K562 (cell line): ENCODE measurements at regions not wholly inside any gene's neighbourhood (a gene's known extent, or its start where the extent isn't known, plus 50 kb on each side); places are given as distances from the start of the nearest gene placed in this dataset.

ENCODE experiments used
- ATAC-seq: fragments of 200-7000 bp; cut with Tn5 transposase; 3 replicates; pipeline ENCODE4 v1.9.1; 2020; ENCODE audit warnings: moderate library complexity
- BruUV-seq: library from RNA; stranded (reverse); fragments of 400-500 nt; replicated peaks from 2 replicates; lab custom pipeline; 2021; lab: Mats Ljungman, UMichigan
- CTCF ChIA-PET: fragments of 300-600 bp; formaldehyde crosslinking; extraction: SDS; loops from one replicate; lab custom pipeline; 2021; ENCODE audit warnings: low intra/inter-chr PET ratio; lab: Yijun Ruan, JAX
- POLR2A ChIA-PET: fragments of 300-600, 350-650 bp; sonication (Branson Sonifier 250); formaldehyde crosslinking; extraction: SDS; loops from one replicate; lab custom pipeline; 2021; ENCODE audit warnings: antibody characterized with exemption, inconsistent platforms; lab: Yijun Ruan, JAX
- DNase-seq, 4 experiments: peaks; one replicate each; pipeline versions ENCODE4 v3.0.0 to v3.0.0-alpha.2; 2011 to 2018; ENCODE audit warnings: low spot score in 3 of 4, mixed read lengths in 3 of 4; ENCODE audit errors: extremely low read depth in 1 of 4
- FAIRE-seq: peaks from 2 replicates; lab custom pipeline; 2011; peaks lifted over from hg19 to GRCh38; lab: Jason Lieb, UNC
- H2AFZ ChIP-seq: 2 replicates; pipeline ENCODE4 v1.6.0; 2011; ENCODE audit warnings: low read depth, low read length, control low read depth, inconsistent platforms
- H3K27ac ChIP-seq: fragments of 200-600 bp; 3 replicates; pipeline ENCODE4 v1.8.0; 2011; ENCODE audit warnings: low read depth, mild to moderate bottlenecking, control low read depth, inconsistent platforms, low read length, moderate library complexity, mixed read lengths; ENCODE audit errors: extremely low read depth
- H3K27me3 ChIP-seq, 2 experiments: fragments of 300-600 bp in 1 of 2; 2 replicates in 1 of 2; 3 replicates in 1 of 2; pipeline versions ENCODE4 v1.6.0 to v1.8.0; 2011; ENCODE audit warnings: inconsistent platforms in 2 of 2, low read length in 2 of 2, mild to moderate bottlenecking in 1 of 2, mixed read lengths in 1 of 2, moderate library complexity in 1 of 2; ENCODE audit not compliant: control insufficient read depth in 2 of 2, insufficient read depth in 2 of 2
- H3K36me3 ChIP-seq: fragments of 300-600 bp; 3 replicates; pipeline ENCODE4 v1.8.0; 2011; ENCODE audit warnings: mild to moderate bottlenecking, low read length, inconsistent platforms; ENCODE audit not compliant: control insufficient read depth, insufficient read depth
- H3K4me1 ChIP-seq, 2 experiments: fragments of 200-600 bp in 1 of 2; replicated peaks in 1 of 2; 2 replicates in 1 of 2; 3 replicates in 1 of 2; pipeline versions ENCODE4 v1.5.1 to v1.8.0; 2011; ENCODE audit warnings: inconsistent platforms in 2 of 2, low read length in 2 of 2, mild to moderate bottlenecking in 1 of 2, mixed read lengths in 1 of 2, moderate library complexity in 1 of 2; ENCODE audit not compliant: control insufficient read depth in 2 of 2, insufficient read depth in 2 of 2
- H3K4me2 ChIP-seq: 2 replicates; pipeline ENCODE4 v1.6.1; 2011; ENCODE audit warnings: low read length, control low read depth, inconsistent platforms, mixed read lengths; ENCODE audit not compliant: insufficient read depth
- H3K4me3 ChIP-seq: fragments of 200-600 bp; sonication (generic), shearing (Covaris generic); 2 replicates; pipeline ENCODE4 v1.5.1; 2016; ENCODE audit warnings: control low read depth, inconsistent platforms
- H3K79me2 ChIP-seq: fragments of 200-600 bp; 3 replicates; pipeline ENCODE4 v1.8.0; 2011; ENCODE audit warnings: low read length, inconsistent platforms; ENCODE audit not compliant: control insufficient read depth, insufficient read depth
- H3K9ac ChIP-seq, 2 experiments: 2 replicates each; pipeline versions ENCODE4 v1.6.0 to v1.6.1; 2011; ENCODE audit warnings: low read depth in 2 of 2, low read length in 2 of 2, control low read depth in 1 of 2, inconsistent platforms in 1 of 2, mild to moderate bottlenecking in 1 of 2, mixed read lengths in 1 of 2; ENCODE audit not compliant: insufficient read depth in 1 of 2
- H3K9me1 ChIP-seq: one replicate; pipeline ENCODE4 v1.6.0; 2011; ENCODE audit warnings: inconsistent platforms, mild to moderate bottlenecking, low read length, moderate library complexity; ENCODE audit not compliant: control insufficient read depth, insufficient read depth
- H3K9me3 ChIP-seq: replicated peaks from 2 replicates; pipeline ENCODE4 v1.5.1; 2011; ENCODE audit warnings: low read depth, low read length, inconsistent platforms; ENCODE audit not compliant: control insufficient read depth, insufficient read depth
- H4K20me1 ChIP-seq: replicated peaks from 2 replicates; pipeline ENCODE4 v1.6.1; 2011; ENCODE audit warnings: low read length, inconsistent platforms, mixed read lengths; ENCODE audit not compliant: control insufficient read depth, insufficient read depth
- CCAR2 ChIP-seq: fragments of 200-400 bp; formaldehyde crosslinking; IDR thresholded peaks from 2 replicates; pipeline ENCODE4 v1.6.1; 2017; ENCODE audit warnings: mild to moderate bottlenecking, low read depth, low read length
- CCNT2 ChIP-seq: IDR thresholded peaks from 2 replicates; pipeline ENCODE4 v1.6.1; 2011; ENCODE audit warnings: borderline replicate concordance, low read depth, mild to moderate bottlenecking, moderate library complexity, mixed read lengths, low read length; ENCODE audit not compliant: insufficient read length; ENCODE audit errors: extremely low read depth
- CHD4 ChIP-seq: fragments of 200-600 bp; sonication (generic); IDR thresholded peaks from 3 replicates; pipeline ENCODE4 v1.6.1; 2012; ENCODE audit warnings: low read depth, mild to moderate bottlenecking, mixed read lengths, low read length, inconsistent platforms; ENCODE audit not compliant: insufficient read depth, insufficient replicate concordance, poor library complexity, severe bottlenecking
- EWSR1 ChIP-seq: fragments of 450-650 bp; IDR thresholded peaks from 2 replicates; pipeline ENCODE4 v1.6.1; 2018; ENCODE audit warnings: borderline replicate concordance, mild to moderate bottlenecking, low read depth, moderate library complexity; ENCODE audit not compliant: partially characterized antibody
- GTF2A2 ChIP-seq: IDR thresholded peaks from 2 replicates; pipeline ENCODE4 v1.6.1; 2016; ENCODE audit warnings: mild to moderate bottlenecking, missing genetic modification characterization, missing compliant biosample characterization
- HDAC6 ChIP-seq: IDR thresholded peaks from 2 replicates; pipeline ENCODE4 v1.6.1; 2012; ENCODE audit warnings: low read depth, mild to moderate bottlenecking, control low read depth, inconsistent platforms, low read length, moderate library complexity
- HLTF ChIP-seq: fragments of 450-650 bp; IDR thresholded peaks from 2 replicates; pipeline ENCODE4 v1.6.1; 2016
- NFIX ChIP-seq: fragments of 250-450 bp; sonication (Bioruptor Pico); IDR thresholded peaks from 2 replicates; pipeline ENCODE4 v1.4.0; 2020; ENCODE audit warnings: low read depth, mild to moderate bottlenecking, moderate library complexity
- NUFIP1 ChIP-seq: fragments of 450-650 bp; IDR thresholded peaks from 2 replicates; pipeline ENCODE4 v1.6.1; 2018; ENCODE audit not compliant: partially characterized antibody
- PTBP1 ChIP-seq: fragments of 200-400 bp; formaldehyde crosslinking; IDR thresholded peaks from 2 replicates; pipeline ENCODE4 v1.6.1; 2017; ENCODE audit warnings: low read depth, low read length
- RBM39 ChIP-seq: fragments of 200-400 bp; formaldehyde crosslinking; optimal IDR thresholded peaks from 2 replicates; pipeline ENCODE3; 2018; ENCODE audit warnings: low read depth, low read length
- SIN3B ChIP-seq: fragments of 450-650 bp; IDR thresholded peaks from 2 replicates; pipeline ENCODE4 v1.6.1; 2017; ENCODE audit warnings: low read depth, mild to moderate bottlenecking, moderate library complexity
- SRSF9 ChIP-seq: fragments of 200-400 bp; formaldehyde crosslinking; IDR thresholded peaks from 2 replicates; pipeline ENCODE4 v1.6.1; 2017; ENCODE audit warnings: low read depth, low read length, borderline replicate concordance
- TGIF2 ChIP-seq: sonication (generic); formaldehyde crosslinking; IDR thresholded peaks from 2 replicates; pipeline ENCODE4 v1.8.1; 2022; ENCODE audit warnings: mild to moderate bottlenecking, missing genetic modification reagents, moderate library complexity
- ZNF224 ChIP-seq: sonication (generic); formaldehyde crosslinking; IDR thresholded peaks from 2 replicates; pipeline ENCODE4 v1.8.0; 2022; ENCODE audit warnings: mild to moderate bottlenecking, missing genetic modification reagents
- ZNF41 ChIP-seq: fragments of 250-450 bp; sonication (Bioruptor Pico); conservative IDR thresholded peaks from 2 replicates; pipeline ENCODE4 v1.4.0; 2020; ENCODE audit warnings: mild to moderate bottlenecking
- ZNF668 ChIP-seq: fragments of 250-450 bp; sonication (Bioruptor Pico); IDR thresholded peaks from 2 replicates; pipeline ENCODE4 v1.8.0; 2022; ENCODE audit warnings: mild to moderate bottlenecking, inconsistent platforms
- WGBS: fragments of 100-300 bp; shearing (Covaris generic); methylation state at CpG from one replicate; pipeline ENCODE4 v1.1.6; 2016; ENCODE audit warnings: low coverage, mixed read lengths; ENCODE audit not compliant: insufficient coverage; ENCODE audit errors: missing lambda C conversion rate; 5-methylcytosine and 5-hydroxymethylcytosine counted together
- in situ Hi-C: fragments of 300-500 bp; cut with MboI; formaldehyde crosslinking; loops from 4 replicates; pipeline ENCODE4 v1.15.0; 2018; ENCODE audit warnings: inconsistent platforms, mixed read lengths
- intact Hi-C: fragments of 100-400 bp; cut with micrococcal nuclease; formaldehyde crosslinking; loops from 2 replicates; pipeline ENCODE4 v1.14.2; 2022
- TF ChIP-seq, protein P1 (sequence below): fragments of 250-450 bp; sonication (Bioruptor Pico); IDR thresholded peaks from 2 replicates; pipeline ENCODE4 v1.8.0; 2022; ENCODE audit warnings: inconsistent platforms
- TF ChIP-seq, protein P2 (sequence below): sonication (generic); IDR thresholded peaks from 2 replicates; pipeline ENCODE4 v1.6.1; 2016

DNA sequence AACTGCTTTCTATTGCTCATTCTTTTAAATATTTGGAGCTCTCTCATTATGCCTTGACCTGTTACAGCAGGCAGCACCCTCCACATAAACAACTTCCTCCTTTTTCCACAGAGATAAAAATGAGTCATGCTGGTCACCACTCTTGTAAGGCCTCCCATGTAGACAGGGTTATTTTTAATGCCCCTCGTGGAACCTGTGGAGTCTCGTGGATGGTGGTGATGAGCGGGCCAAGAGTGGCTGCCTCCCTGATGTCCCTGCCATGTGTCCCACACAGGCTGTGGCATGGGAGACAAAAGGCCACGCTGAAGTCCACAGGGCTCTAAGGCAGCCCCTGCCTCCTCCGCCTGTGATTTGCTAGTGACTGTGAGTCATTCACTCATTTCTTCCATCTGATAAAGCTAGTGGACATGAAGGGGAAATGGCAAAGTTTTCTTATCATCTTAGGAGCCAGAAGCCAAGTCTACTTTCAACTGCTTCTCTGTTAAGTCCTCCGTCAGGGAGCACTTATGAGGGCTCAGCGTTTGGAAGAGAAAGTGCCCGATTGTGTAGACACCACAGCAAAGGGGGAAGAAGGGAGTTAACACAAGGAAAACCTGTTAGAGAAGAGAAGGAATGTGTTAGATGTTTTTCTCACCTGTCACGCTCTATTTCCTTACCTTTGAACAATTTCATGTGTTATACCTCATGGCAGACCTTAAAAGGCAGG lies 121.6 kb upstream of the FAT1 start:
- peak overlapping the region; percentile 92 for H3K27ac ChIP-seq
- TSS peak; percentile 41 for BruUV-seq
- TF ChIP-seq, protein P1, sequence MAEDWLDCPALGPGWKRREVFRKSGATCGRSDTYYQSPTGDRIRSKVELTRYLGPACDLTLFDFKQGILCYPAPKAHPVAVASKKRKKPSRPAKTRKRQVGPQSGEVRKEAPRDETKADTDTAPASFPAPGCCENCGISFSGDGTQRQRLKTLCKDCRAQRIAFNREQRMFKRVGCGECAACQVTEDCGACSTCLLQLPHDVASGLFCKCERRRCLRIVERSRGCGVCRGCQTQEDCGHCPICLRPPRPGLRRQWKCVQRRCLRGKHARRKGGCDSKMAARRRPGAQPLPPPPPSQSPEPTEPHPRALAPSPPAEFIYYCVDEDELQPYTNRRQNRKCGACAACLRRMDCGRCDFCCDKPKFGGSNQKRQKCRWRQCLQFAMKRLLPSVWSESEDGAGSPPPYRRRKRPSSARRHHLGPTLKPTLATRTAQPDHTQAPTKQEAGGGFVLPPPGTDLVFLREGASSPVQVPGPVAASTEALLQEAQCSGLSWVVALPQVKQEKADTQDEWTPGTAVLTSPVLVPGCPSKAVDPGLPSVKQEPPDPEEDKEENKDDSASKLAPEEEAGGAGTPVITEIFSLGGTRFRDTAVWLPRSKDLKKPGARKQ (CRISPR knock-in tag) = no peak
- TF ChIP-seq CCNT2 (peak; percentile 70), SIN3B (no peak), SRSF9 (no peak), TGIF2 (no peak), CCAR2 (no peak), ZNF41 (CRISPR knock-in tag) (no peak; the same call in 1 of the 2 replicates), PTBP1 (no peak), NUFIP1 (no peak), ZNF224 (no peak), CHD4 (no peak), GTF2A2 (tag) (no peak), HDAC6 (no peak), HLTF (no peak), NFIX (CRISPR knock-in tag) (no peak), ZNF668 (no peak), EWSR1 (no peak), RBM39 (no peak)
- TF ChIP-seq, protein P2, sequence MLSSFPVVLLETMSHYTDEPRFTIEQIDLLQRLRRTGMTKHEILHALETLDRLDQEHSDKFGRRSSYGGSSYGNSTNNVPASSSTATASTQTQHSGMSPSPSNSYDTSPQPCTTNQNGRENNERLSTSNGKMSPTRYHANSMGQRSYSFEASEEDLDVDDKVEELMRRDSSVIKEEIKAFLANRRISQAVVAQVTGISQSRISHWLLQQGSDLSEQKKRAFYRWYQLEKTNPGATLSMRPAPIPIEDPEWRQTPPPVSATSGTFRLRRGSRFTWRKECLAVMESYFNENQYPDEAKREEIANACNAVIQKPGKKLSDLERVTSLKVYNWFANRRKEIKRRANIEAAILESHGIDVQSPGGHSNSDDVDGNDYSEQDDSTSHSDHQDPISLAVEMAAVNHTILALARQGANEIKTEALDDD = peak; percentile 81

More for the DNA sequence above, 121.6 kb upstream of the FAT1 start:
- Histone ChIP-seq H2AFZ (peak overlapping the region; percentile 87), H3K36me3 (no peaks in the 10 kb centered on the region), H3K9me1 (no peaks in the 10 kb centered on the region), H4K20me1 (no peaks in the 10 kb centered on the region), H3K9ac (peak overlapping the region; percentile 74 to 81), H3K27me3 (no peaks in the 10 kb centered on the region), H3K4me3 (no peak overlapping the region), H3K79me2 (peaks cover 3% of the 10 kb centered on the region; the same call in 1 of the 3 replicates), H3K4me1 (peaks cover 12 to 31% of the 10 kb centered on the region in 2 experiments), H3K4me2 (peak overlapping the region; percentile 80), H3K9me3 (no peaks in the 10 kb centered on the region)
- in situ Hi-C loops (no loop called here), intact Hi-C loops (loop anchor here (2.0 to 10.0 kb wide), 3 partner anchors 44 to 80 kb away; no protein-coding TSS in a partner anchor)
- under 1% methylated on average over 9 of the region's 9 CpGs for WGBS
- ATAC-seq (peak; percentile 87), DNase-seq (peak; percentile 69 to 90 (median 78)), FAIRE-seq (peak; percentile 90)
- CTCF ChIA-PET = no interaction called here
- POLR2A ChIA-PET = interaction anchor here (0.6 to 1.8 kb wide), 10 partner anchors 10 to 95 kb away, joined by 3 to 10 read pairs (median 3); no protein-coding TSS in a partner anchor
